IPS-18c (cell line): ENCODE measurements at regions not wholly inside any gene's neighbourhood (a gene's known extent, or its start where the extent isn't known, plus 50 kb on each side); places are given as distances from the start of the nearest gene placed in this dataset.
"Not testable (repeated sequence)": the region's sequence is repeated elsewhere in the genome, so short reads cannot be mapped to it uniquely, and the experiment has no call there.

ENCODE experiments used
- H3K4me3 ChIP-seq: 2 replicates; pipeline ENCODE4 v1.7.0; 2013; ENCODE audit warnings: low read depth, mild to moderate bottlenecking, low read length, moderate library complexity; ENCODE audit not compliant: insufficient read depth
- H3K9me3 ChIP-seq: one replicate; pipeline ENCODE4 v1.6.1; 2013; ENCODE audit warnings: mild to moderate bottlenecking, low read length, moderate library complexity; ENCODE audit not compliant: control insufficient read depth, insufficient read depth

GRCh38 chr15:81942157-81942556 is 103.7 kb downstream of the MEX3B start:
- Histone ChIP-seq H3K9me3 (no peaks in the 10 kb centered on the region), H3K4me3 (no peak overlapping the region)

- no peak overlapping the region for H3K4me3 ChIP-seq
- no peaks in the 10 kb centered on the region for H3K9me3 ChIP-seq
Observed at GRCh38 chr15:81941479-81941878, 104.3 kb downstream of the MEX3B start.

- Histone ChIP-seq H3K9me3 (no peaks in the 10 kb centered on the region), H3K4me3 (no peak overlapping the region)
Observed at GRCh38 chr15:81940467-81941451, 105.1 kb downstream of the MEX3B start.

- Histone ChIP-seq H3K4me3 (no peak overlapping the region), H3K9me3 (no peaks in the 10 kb centered on the region)
Observed at GRCh38 chr15:81939604-81940440, 106.0 kb downstream of the MEX3B start.

GRCh38 chr15:81937189-81937588 is 108.6 kb downstream of the MEX3B start:
- H3K4me3 ChIP-seq: no peak overlapping the region

GRCh38 chr15:81930582-81931369 is 115.0 kb downstream of the MEX3B start:
- no peak overlapping the region for H3K4me3 ChIP-seq

More at GRCh38 chr15:81937189-81937588, 108.6 kb downstream of the MEX3B start:
- no peaks in the 10 kb centered on the region for H3K9me3 ChIP-seq

GRCh38 chr15:81929557-81929956 is 116.3 kb downstream of the MEX3B start:
- no peaks in the 10 kb centered on the region for H3K9me3 ChIP-seq
- H3K4me3 ChIP-seq: no peak overlapping the region

More at GRCh38 chr15:81930582-81931369, 115.0 kb downstream of the MEX3B start:
- no peaks in the 10 kb centered on the region for H3K9me3 ChIP-seq

GRCh38 chr15:81926981-81927380 is 118.8 kb downstream of the MEX3B start:
- Histone ChIP-seq H3K4me3 (no peak overlapping the region), H3K9me3 (peaks cover 2% of the 10 kb centered on the region)

GRCh38 chr15:81924729-81925128 is 121.1 kb downstream of the MEX3B start:
- no peak overlapping the region for H3K4me3 ChIP-seq
- peaks cover 7% of the 10 kb centered on the region for H3K9me3 ChIP-seq

- peaks cover 11% of the 10 kb centered on the region for H3K9me3 ChIP-seq
- no peak overlapping the region for H3K4me3 ChIP-seq
Observed at GRCh38 chr15:81923561-81924350, 122.1 kb downstream of the MEX3B start.

GRCh38 chr15:81922143-81922542 is 123.7 kb downstream of the MEX3B start:
- Histone ChIP-seq H3K9me3 (peaks cover 11% of the 10 kb centered on the region), H3K4me3 (no peak overlapping the region)

- Histone ChIP-seq H3K9me3 (peaks cover 11% of the 10 kb centered on the region), H3K4me3 (no peak overlapping the region)
Observed at GRCh38 chr15:81921163-81921562, 124.7 kb downstream of the MEX3B start.

- peaks cover 11% of the 10 kb centered on the region for H3K9me3 ChIP-seq
- H3K4me3 ChIP-seq: not testable (repeated sequence)
Observed at GRCh38 chr15:81918767-81919166, 127.1 kb downstream of the MEX3B start.

- Histone ChIP-seq H3K4me3 (no peak overlapping the region), H3K9me3 (peaks cover 9% of the 10 kb centered on the region)
Observed at GRCh38 chr15:81916451-81916850, 129.4 kb downstream of the MEX3B start.

- no peak overlapping the region for H3K4me3 ChIP-seq
- peaks cover 9% of the 10 kb centered on the region for H3K9me3 ChIP-seq
Observed at GRCh38 chr15:81915990-81916389, 129.8 kb downstream of the MEX3B start.

GRCh38 chr15:81914734-81915256 is 131.0 kb downstream of the MEX3B start:
- no peak overlapping the region for H3K4me3 ChIP-seq
- H3K9me3 ChIP-seq: peaks cover 5% of the 10 kb centered on the region
